ENCODE measurements at regions not wholly inside any gene's neighbourhood (a gene's known extent, or its start where the extent isn't known, plus 50 kb on each side); places are given as distances from the start of the nearest gene placed in this dataset.

DNA sequence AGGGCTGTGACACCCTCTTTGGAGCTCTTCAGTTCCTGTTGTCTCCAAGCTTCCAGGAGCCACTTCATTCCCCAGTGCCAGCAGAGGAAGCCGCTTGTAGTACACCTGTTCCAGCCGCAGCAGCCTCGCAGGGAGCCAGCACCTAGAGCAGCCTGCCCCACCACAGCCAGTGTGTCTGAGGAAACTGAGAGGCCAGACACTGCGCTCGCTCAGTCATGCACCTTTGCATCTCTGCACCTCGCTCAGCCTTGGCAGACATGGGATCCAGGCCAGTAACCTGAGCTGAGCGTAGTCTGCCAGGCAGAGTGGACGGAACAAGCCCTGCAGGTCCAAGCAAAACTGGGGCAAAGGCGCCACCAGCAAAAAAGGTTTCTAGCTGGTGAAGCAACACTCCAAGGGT lies 1072.1 kb downstream of the JRKL start:
- dilution Hi-C loops (cut with MboI; ENCODE audit: extremely low pct_ligation_motif_present, low sequenced_read_pairs), result no loop called here
- BruUV-seq (replicated peaks), result no TSS peak
- H3K36me3 ChIP-seq (ENCODE audit: control insufficient read depth in 2 of 2, extremely low read depth in 1 of 2, insufficient read depth in 2 of 2, low read length in 2 of 2), result no peaks in the 10 kb centered on the region
- TF ChIP-seq, protein P1, sequence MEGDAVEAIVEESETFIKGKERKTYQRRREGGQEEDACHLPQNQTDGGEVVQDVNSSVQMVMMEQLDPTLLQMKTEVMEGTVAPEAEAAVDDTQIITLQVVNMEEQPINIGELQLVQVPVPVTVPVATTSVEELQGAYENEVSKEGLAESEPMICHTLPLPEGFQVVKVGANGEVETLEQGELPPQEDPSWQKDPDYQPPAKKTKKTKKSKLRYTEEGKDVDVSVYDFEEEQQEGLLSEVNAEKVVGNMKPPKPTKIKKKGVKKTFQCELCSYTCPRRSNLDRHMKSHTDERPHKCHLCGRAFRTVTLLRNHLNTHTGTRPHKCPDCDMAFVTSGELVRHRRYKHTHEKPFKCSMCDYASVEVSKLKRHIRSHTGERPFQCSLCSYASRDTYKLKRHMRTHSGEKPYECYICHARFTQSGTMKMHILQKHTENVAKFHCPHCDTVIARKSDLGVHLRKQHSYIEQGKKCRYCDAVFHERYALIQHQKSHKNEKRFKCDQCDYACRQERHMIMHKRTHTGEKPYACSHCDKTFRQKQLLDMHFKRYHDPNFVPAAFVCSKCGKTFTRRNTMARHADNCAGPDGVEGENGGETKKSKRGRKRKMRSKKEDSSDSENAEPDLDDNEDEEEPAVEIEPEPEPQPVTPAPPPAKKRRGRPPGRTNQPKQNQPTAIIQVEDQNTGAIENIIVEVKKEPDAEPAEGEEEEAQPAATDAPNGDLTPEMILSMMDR (IDR thresholded peaks at IDR 0.05; ENCODE audit: extremely low read depth in 1 of 2, insufficient read depth in 1 of 2, low read depth in 1 of 2, low read length in 2 of 2), result no peak
- TF ChIP-seq POLR2AphosphoS5 (IDR thresholded peaks at IDR 0.05; ENCODE audit: insufficient read depth, low read depth, low read length), result no peak
- TF ChIP-seq MYC (IDR thresholded peaks at IDR 0.05; ENCODE audit: low read depth, low read length), result no peak
- no peak for TF ChIP-seq JUN (IDR thresholded peaks at IDR 0.05; ENCODE audit: borderline replicate concordance, insufficient read depth, insufficient read length, low read depth)
- no peak for TF ChIP-seq FOS (IDR thresholded peaks at IDR 0.05; ENCODE audit: borderline replicate concordance, insufficient read depth, low read length)
- TF ChIP-seq EZH2 (IDR thresholded peaks at IDR 0.05; ENCODE audit: borderline replicate concordance, low read depth, low read length, severe bottlenecking), result no peak
- no peak for TF ChIP-seq GATA2 (IDR thresholded peaks at IDR 0.05; ENCODE audit: insufficient read depth, insufficient read length, low read depth, low read length)
- TF ChIP-seq, protein P2, sequence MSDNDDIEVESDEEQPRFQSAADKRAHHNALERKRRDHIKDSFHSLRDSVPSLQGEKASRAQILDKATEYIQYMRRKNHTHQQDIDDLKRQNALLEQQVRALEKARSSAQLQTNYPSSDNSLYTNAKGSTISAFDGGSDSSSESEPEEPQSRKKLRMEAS (IDR thresholded peaks at IDR 0.05; ENCODE audit: insufficient read depth, insufficient read length), result no peak
- TF ChIP-seq POLR2A (IDR thresholded peaks at IDR 0.05; ENCODE audit: low read depth, low read length), result no peak
- CTCF ChIA-PET, result interaction anchor here (1.4 kb wide), 1 partner anchor 65 kb away, joined by 4 read pairs; no protein-coding TSS in a partner anchor
- H3K27ac ChIP-seq (ENCODE audit: insufficient read depth, low read depth, low read length), result no peak overlapping the region
- no peak overlapping the region for H3K9ac ChIP-seq (replicated peaks; ENCODE audit: extremely low read depth, insufficient read depth, low read length)
- no peaks in the 10 kb centered on the region for H3K9me1 ChIP-seq (replicated peaks; ENCODE audit: control insufficient read depth, extremely low read depth, insufficient read depth, low read length)
- no peak overlapping the region for H3K4me3 ChIP-seq (replicated peaks in 1 of 3; ENCODE audit: insufficient read depth in 1 of 3, low read depth in 1 of 3, low read length in 3 of 3)
- H2AFZ ChIP-seq (ENCODE audit: low read depth, low read length), result no peak overlapping the region
- peaks cover 2% of the 10 kb centered on the region for H3K9me3 ChIP-seq (replicated peaks; ENCODE audit: control insufficient read depth, insufficient read depth, low read length)
- no peaks in the 10 kb centered on the region for H3K79me2 ChIP-seq (ENCODE audit: control insufficient read depth, insufficient read depth, low read length)
- no peaks in the 10 kb centered on the region for H3K4me1 ChIP-seq (ENCODE audit: control insufficient read depth, extremely low read depth, insufficient read depth, low read length)
- no peak for FAIRE-seq
- no peaks in the 10 kb centered on the region for H4K20me1 ChIP-seq (replicated peaks; ENCODE audit: control insufficient read depth, extremely low read depth, insufficient read depth, low read length)
- intact Hi-C loops (cut with micrococcal nuclease), result no loop called here
- POLR2A ChIA-PET, result no interaction called here
- no peaks in the 10 kb centered on the region for H3K27me3 ChIP-seq (ENCODE audit: control insufficient read depth in 2 of 2, insufficient read depth in 2 of 2, low read length in 2 of 2)
- no peak for DNase-seq (ENCODE audit: low read depth, low spot score)
- H3K4me2 ChIP-seq (ENCODE audit: insufficient read depth, low read length), result no peak overlapping the region

Measured in endothelial cell of umbilical vein (primary cell).